Liver (tissue), 3 donors: ENCODE measurements at regions not wholly inside any gene's neighbourhood (a gene's known extent, or its start where the extent isn't known, plus 50 kb on each side); places are given as distances from the start of the nearest gene placed in this dataset.

ENCODE experiments used
- CTCF ChIP-seq: fragments of 150-350 bp; IDR thresholded peaks from 2 replicates; pipeline ENCODE4 v1.5.1; 2017; ENCODE audit warnings: improper control_type of control experiment, low read depth, low read length; ENCODE audit not compliant: missing input control
- GABPA ChIP-seq, 2 donors: IDR thresholded peaks in 1 of 2; conservative IDR thresholded peaks in 1 of 2; 2 replicates each; pipeline ENCODE4 v1.6.1; 2016; ENCODE audit warnings: antibody characterized with exemption in 2 of 2, mild to moderate bottlenecking in 1 of 2, moderate library complexity in 1 of 2
- HNF4G ChIP-seq: IDR thresholded peaks from 2 replicates; pipeline ENCODE4 v1.6.1; 2016; ENCODE audit warnings: antibody characterized with exemption
- JUND ChIP-seq, 2 donors: IDR thresholded peaks; 2 replicates each; pipeline ENCODE4 v1.6.1; 2016; ENCODE audit warnings: antibody characterized with exemption in 2 of 2
- MAX ChIP-seq: IDR thresholded peaks from 2 replicates; pipeline ENCODE4 v1.6.1; 2016; ENCODE audit warnings: antibody characterized with exemption
- RAD21 ChIP-seq, 2 donors: IDR thresholded peaks; 2 replicates each; pipeline ENCODE4 v1.6.1; 2016; ENCODE audit warnings: antibody characterized with exemption in 2 of 2, mild to moderate bottlenecking in 2 of 2
- REST ChIP-seq: IDR thresholded peaks from 2 replicates; pipeline ENCODE4 v1.6.1; 2016; ENCODE audit warnings: antibody characterized with exemption, mild to moderate bottlenecking
- RXRA ChIP-seq, 2 donors: IDR thresholded peaks; 2 replicates each; pipeline ENCODE4 v1.6.1; 2017 to 2018; ENCODE audit warnings: antibody characterized with exemption in 2 of 2, mild to moderate bottlenecking in 1 of 2
- SP1 ChIP-seq: IDR thresholded peaks from 2 replicates; pipeline ENCODE4 v1.6.1; 2018; ENCODE audit warnings: antibody characterized with exemption, mild to moderate bottlenecking
- ZBTB33 ChIP-seq: IDR thresholded peaks from 2 replicates; pipeline ENCODE4 v1.6.1; 2016; ENCODE audit warnings: antibody characterized with exemption
- donor health status: healthy.
- donor health status: healthy.

GRCh38 chr9:26240020-26240419 is 561.8 kb upstream of the TUSC1 start:
- TF ChIP-seq CTCF (no peak), HNF4G (no peak), ZBTB33 (no peak), RXRA (IDR thresholded peaks at IDR 0.05) (no peak), REST (no peak), MAX (no peak), SP1 (no peak), GABPA (IDR thresholded peaks at IDR 0.05 in 1 of 2, conservative IDR thresholded peaks at IDR 0.05 in 1 of 2) (no peak), JUND (IDR thresholded peaks at IDR 0.05) (no peak), RAD21 (IDR thresholded peaks at IDR 0.05) (no peak)
